ENCODE measurements at regions not wholly inside any gene's neighbourhood (a gene's known extent, or its start where the extent isn't known, plus 50 kb on each side); places are given as distances from the start of the nearest gene placed in this dataset.

- Histone ChIP-seq H3K23ac (ENCODE audit: low read depth, low read length, poor library complexity) (no peak overlapping the region), H3K4ac (ENCODE audit: low read length) (no peak overlapping the region), H2BK15ac (ENCODE audit: low read length) (no peak overlapping the region), H3K18ac (ENCODE audit: low read length) (no peak overlapping the region), H3K27me3 (ENCODE audit: control insufficient read depth in 3 of 3, insufficient read depth in 3 of 3, low read depth in 1 of 3, low read length in 3 of 3) (no peaks in the 10 kb centered on the region), H2BK120ac (ENCODE audit: low read depth, low read length) (no peak overlapping the region), H3K4me2 (ENCODE audit: insufficient read depth, low read length, poor library complexity, severe bottlenecking) (no peak overlapping the region), H3K79me1 (ENCODE audit: low read depth, low read length) (no peaks in the 10 kb centered on the region), H2BK12ac (ENCODE audit: low read length) (no peak overlapping the region), H3K36me3 (replicated peaks in 1 of 2; ENCODE audit: control insufficient read depth in 2 of 2, insufficient read depth in 2 of 2, low read length in 2 of 2) (no peaks in the 10 kb centered on the region), H3K27ac (replicated peaks; ENCODE audit: low read length) (no peak overlapping the region), H3K14ac (ENCODE audit: low read length) (no peak overlapping the region), H3K4me1 (ENCODE audit: control insufficient read depth in 2 of 2, insufficient read depth in 1 of 2, low read depth in 1 of 2, low read length in 2 of 2) (no peaks in the 10 kb centered on the region), H3K9me3 (replicated peaks in 1 of 2; ENCODE audit: control insufficient read depth in 2 of 2, insufficient read depth in 1 of 2, low read depth in 1 of 2, low read length in 2 of 2) (peaks cover 4 to 6% of the 10 kb centered on the region in 2 donors), H2AFZ (ENCODE audit: low read length) (no peak overlapping the region), H4K91ac (ENCODE audit: low read depth, low read length, poor library complexity) (no peak overlapping the region), H4K8ac (ENCODE audit: low read depth, low read length) (no peak overlapping the region), H3K4me3 (ENCODE audit: low read length in 2 of 2) (no peak overlapping the region), H2AK5ac (ENCODE audit: low read depth, low read length) (no peak overlapping the region), H2BK5ac (ENCODE audit: low read length) (no peak overlapping the region), H3K9ac (ENCODE audit: low read depth, low read length, poor library complexity) (no peak overlapping the region)
- no peak for DNase-seq (ENCODE audit: low spot score)
Measured at GRCh38 chr22:22997988-22998387, 72.3 kb upstream of the GNAZ start.

GRCh38 chr22:22999523-22999922 lies 70.8 kb upstream of the GNAZ start:
- Histone ChIP-seq H3K27me3 (ENCODE audit: control insufficient read depth in 3 of 3, insufficient read depth in 3 of 3, low read depth in 1 of 3, low read length in 3 of 3) (no peaks in the 10 kb centered on the region), H4K8ac (ENCODE audit: low read depth, low read length) (no peak overlapping the region), H3K27ac (replicated peaks; ENCODE audit: low read length) (no peak overlapping the region), H3K23ac (ENCODE audit: low read depth, low read length, poor library complexity) (no peak overlapping the region), H2AK5ac (ENCODE audit: low read depth, low read length) (no peak overlapping the region), H2BK5ac (ENCODE audit: low read length) (no peak overlapping the region), H2BK120ac (ENCODE audit: low read depth, low read length) (no peak overlapping the region), H3K4ac (ENCODE audit: low read length) (no peak overlapping the region), H4K91ac (ENCODE audit: low read depth, low read length, poor library complexity) (no peak overlapping the region), H3K9me3 (replicated peaks in 1 of 2; ENCODE audit: control insufficient read depth in 2 of 2, insufficient read depth in 1 of 2, low read depth in 1 of 2, low read length in 2 of 2) (peaks cover 4 to 6% of the 10 kb centered on the region in 2 donors), H2BK15ac (ENCODE audit: low read length) (no peak overlapping the region), H3K9ac (ENCODE audit: low read depth, low read length, poor library complexity) (no peak overlapping the region), H2BK12ac (ENCODE audit: low read length) (no peak overlapping the region), H3K79me1 (ENCODE audit: low read depth, low read length) (no peaks in the 10 kb centered on the region), H3K14ac (ENCODE audit: low read length) (no peak overlapping the region), H3K4me1 (ENCODE audit: control insufficient read depth in 2 of 2, insufficient read depth in 1 of 2, low read depth in 1 of 2, low read length in 2 of 2) (no peaks in the 10 kb centered on the region), H3K36me3 (replicated peaks in 1 of 2; ENCODE audit: control insufficient read depth in 2 of 2, insufficient read depth in 2 of 2, low read length in 2 of 2) (no peaks in the 10 kb centered on the region), H2AFZ (ENCODE audit: low read length) (no peak overlapping the region), H3K4me3 (ENCODE audit: low read length in 2 of 2) (no peak overlapping the region), H3K4me2 (ENCODE audit: insufficient read depth, low read length, poor library complexity, severe bottlenecking) (no peak overlapping the region), H3K18ac (ENCODE audit: low read length) (no peak overlapping the region)
- DNase-seq (ENCODE audit: low spot score), result no peak
- no CpG with 5 or more reads among the region's 2 CpGs for WGBS, 2 donors (ENCODE audit: extremely low coverage in 2 of 2, insufficient read length in 2 of 2, insufficient replicate concordance in 1 of 2)

GRCh38 chr22:23000657-23001347 lies 69.5 kb upstream of the GNAZ start:
- H3K9ac ChIP-seq (ENCODE audit: low read depth, low read length, poor library complexity), result no peak overlapping the region
- H3K23ac ChIP-seq (ENCODE audit: low read depth, low read length, poor library complexity), result no peak overlapping the region
- H2AK5ac ChIP-seq (ENCODE audit: low read depth, low read length), result no peak overlapping the region
- no peak overlapping the region for H2BK15ac ChIP-seq (ENCODE audit: low read length)
- no peak overlapping the region for H4K91ac ChIP-seq (ENCODE audit: low read depth, low read length, poor library complexity)
- WGBS, 2 donors (ENCODE audit: extremely low coverage in 2 of 2, insufficient read length in 2 of 2, insufficient replicate concordance in 1 of 2), result no CpG with 5 or more reads among the region's 2 CpGs
- no peak overlapping the region for H2BK120ac ChIP-seq (ENCODE audit: low read depth, low read length)
- DNase-seq (ENCODE audit: low spot score), result no peak
- H3K9me3 ChIP-seq (replicated peaks in 1 of 2; ENCODE audit: control insufficient read depth in 2 of 2, insufficient read depth in 1 of 2, low read depth in 1 of 2, low read length in 2 of 2), result peaks cover 4 to 6% of the 10 kb centered on the region in 2 donors
- no peaks in the 10 kb centered on the region for H3K79me1 ChIP-seq (ENCODE audit: low read depth, low read length)
- no peaks in the 10 kb centered on the region for H3K4me1 ChIP-seq (ENCODE audit: control insufficient read depth in 2 of 2, insufficient read depth in 1 of 2, low read depth in 1 of 2, low read length in 2 of 2)
- H2BK12ac ChIP-seq (ENCODE audit: low read length), result no peak overlapping the region
- no peak overlapping the region for H3K4ac ChIP-seq (ENCODE audit: low read length)
- H3K4me3 ChIP-seq (ENCODE audit: low read length in 2 of 2), result no peak overlapping the region
- H3K36me3 ChIP-seq (replicated peaks in 1 of 2; ENCODE audit: control insufficient read depth in 2 of 2, insufficient read depth in 2 of 2, low read length in 2 of 2), result no peaks in the 10 kb centered on the region
- no peak overlapping the region for H2AFZ ChIP-seq (ENCODE audit: low read length)
- H3K27ac ChIP-seq (replicated peaks; ENCODE audit: low read length), result no peak overlapping the region
- no peak overlapping the region for H4K8ac ChIP-seq (ENCODE audit: low read depth, low read length)
- H3K18ac ChIP-seq (ENCODE audit: low read length), result no peak overlapping the region
- no peaks in the 10 kb centered on the region for H3K27me3 ChIP-seq (ENCODE audit: control insufficient read depth in 3 of 3, insufficient read depth in 3 of 3, low read depth in 1 of 3, low read length in 3 of 3)
- H3K4me2 ChIP-seq (ENCODE audit: insufficient read depth, low read length, poor library complexity, severe bottlenecking), result no peak overlapping the region
- no peak overlapping the region for H3K14ac ChIP-seq (ENCODE audit: low read length)
- no peak overlapping the region for H2BK5ac ChIP-seq (ENCODE audit: low read length)

GRCh38 chr22:23001463-23001862 lies 68.9 kb upstream of the GNAZ start:
- Histone ChIP-seq H3K79me1 (ENCODE audit: low read depth, low read length) (no peaks in the 10 kb centered on the region), H3K27ac (replicated peaks; ENCODE audit: low read length) (no peak overlapping the region), H3K23ac (ENCODE audit: low read depth, low read length, poor library complexity) (no peak overlapping the region), H2BK5ac (ENCODE audit: low read length) (no peak overlapping the region), H2AFZ (ENCODE audit: low read length) (no peak overlapping the region), H2AK5ac (ENCODE audit: low read depth, low read length) (no peak overlapping the region), H3K18ac (ENCODE audit: low read length) (no peak overlapping the region), H3K36me3 (replicated peaks in 1 of 2; ENCODE audit: control insufficient read depth in 2 of 2, insufficient read depth in 2 of 2, low read length in 2 of 2) (no peaks in the 10 kb centered on the region), H4K8ac (ENCODE audit: low read depth, low read length) (no peak overlapping the region), H3K4me1 (ENCODE audit: control insufficient read depth in 2 of 2, insufficient read depth in 1 of 2, low read depth in 1 of 2, low read length in 2 of 2) (no peaks in the 10 kb centered on the region), H3K4ac (ENCODE audit: low read length) (no peak overlapping the region), H3K9ac (ENCODE audit: low read depth, low read length, poor library complexity) (no peak overlapping the region), H3K14ac (ENCODE audit: low read length) (no peak overlapping the region), H2BK12ac (ENCODE audit: low read length) (no peak overlapping the region), H3K4me2 (ENCODE audit: insufficient read depth, low read length, poor library complexity, severe bottlenecking) (no peak overlapping the region), H4K91ac (ENCODE audit: low read depth, low read length, poor library complexity) (no peak overlapping the region), H3K4me3 (ENCODE audit: low read length in 2 of 2) (no peak overlapping the region), H3K9me3 (replicated peaks in 1 of 2; ENCODE audit: control insufficient read depth in 2 of 2, insufficient read depth in 1 of 2, low read depth in 1 of 2, low read length in 2 of 2) (peaks cover 4 to 5% of the 10 kb centered on the region in 2 donors), H2BK15ac (ENCODE audit: low read length) (no peak overlapping the region), H3K27me3 (ENCODE audit: control insufficient read depth in 3 of 3, insufficient read depth in 3 of 3, low read depth in 1 of 3, low read length in 3 of 3) (no peaks in the 10 kb centered on the region), H2BK120ac (ENCODE audit: low read depth, low read length) (no peak overlapping the region)
- no peak for DNase-seq (ENCODE audit: low spot score)
